H9 (cell line): ENCODE measurements at regions not wholly inside any gene's neighbourhood (a gene's known extent, or its start where the extent isn't known, plus 50 kb on each side); places are given as distances from the start of the nearest gene placed in this dataset.

Experiments used
- DNase-seq: peaks from one replicate; pipeline ENCODE4 v3.0.0-alpha.2; 2017
- H2AFZ ChIP-seq: one replicate; pipeline ENCODE4 v1.6.1; 2013; ENCODE audit warnings: mild to moderate bottlenecking, low read length, control low read depth, moderate library complexity
- H2AK5ac ChIP-seq: 2 replicates; pipeline ENCODE4 v1.6.1; 2013; ENCODE audit warnings: low read length, control low read depth, mixed read lengths; ENCODE audit not compliant: insufficient read length
- H2BK120ac ChIP-seq: one replicate; pipeline ENCODE4 v1.6.1; 2013; ENCODE audit warnings: low read depth, mild to moderate bottlenecking, low read length, control low read depth, inconsistent platforms; ENCODE audit not compliant: poor library complexity, severe bottlenecking
- H2BK12ac ChIP-seq: 2 replicates; pipeline ENCODE4 v1.6.1; 2013; ENCODE audit warnings: low read length, control low read depth, mixed read lengths, low read depth; ENCODE audit not compliant: insufficient read length
- H2BK15ac ChIP-seq: 2 replicates; pipeline ENCODE4 v1.6.1; 2013; ENCODE audit warnings: low read depth, low read length, control low read depth
- H2BK20ac ChIP-seq: one replicate; pipeline ENCODE4 v1.6.1; 2013; ENCODE audit warnings: low read depth, mild to moderate bottlenecking, low read length, control low read depth, inconsistent platforms; ENCODE audit not compliant: poor library complexity, severe bottlenecking
- H2BK5ac ChIP-seq: 2 replicates; pipeline ENCODE4 v1.6.1; 2013; ENCODE audit warnings: low read length, control low read depth, mixed read lengths; ENCODE audit not compliant: insufficient read length
- H3K14ac ChIP-seq: 2 replicates; pipeline ENCODE4 v1.6.1; 2013; ENCODE audit warnings: low read length, control low read depth; ENCODE audit not compliant: insufficient read depth
- H3K18ac ChIP-seq: 2 replicates; pipeline ENCODE4 v1.6.1; 2013; ENCODE audit warnings: low read depth, mild to moderate bottlenecking, mixed read lengths, low read length, control low read depth; ENCODE audit not compliant: insufficient read length
- H3K23ac ChIP-seq: 2 replicates; pipeline ENCODE4 v1.6.1; 2013; ENCODE audit warnings: low read length, control low read depth, mixed read lengths, low read depth; ENCODE audit not compliant: insufficient read length
- H3K23me2 ChIP-seq: 2 replicates; pipeline ENCODE4 v1.6.1; 2013; ENCODE audit warnings: low read depth, mild to moderate bottlenecking, mixed read lengths, low read length, control low read depth; ENCODE audit not compliant: insufficient read length, poor library complexity, severe bottlenecking
- H3K27ac ChIP-seq: 2 replicates; pipeline ENCODE4 v1.5.1; 2013; ENCODE audit warnings: low read length, control low read depth, mixed read lengths, low read depth; ENCODE audit not compliant: insufficient read length
- H3K27me3 ChIP-seq: 2 replicates; pipeline ENCODE4 v1.6.1; 2013; ENCODE audit warnings: low read length, control low read depth, inconsistent platforms; ENCODE audit not compliant: insufficient read depth
- H3K4ac ChIP-seq: 2 replicates; pipeline ENCODE4 v1.6.1; 2013; ENCODE audit warnings: low read depth, mild to moderate bottlenecking, control low read depth, inconsistent platforms, low read length, moderate library complexity
- H3K4me1 ChIP-seq: 2 replicates; pipeline ENCODE4 v1.6.1; 2013; ENCODE audit warnings: low read length, control low read depth, inconsistent platforms; ENCODE audit not compliant: insufficient read depth
- H3K4me2 ChIP-seq: 2 replicates; pipeline ENCODE4 v1.6.1; 2013; ENCODE audit warnings: low read length, control low read depth, mixed read lengths; ENCODE audit not compliant: insufficient read length, insufficient read depth
- H3K56ac ChIP-seq: 2 replicates; pipeline ENCODE4 v1.6.1; 2013; ENCODE audit warnings: low read depth, mild to moderate bottlenecking, mixed read lengths, low read length, control low read depth; ENCODE audit not compliant: insufficient read length
- H3K79me1 ChIP-seq: 2 replicates; pipeline ENCODE4 v1.6.1; 2013; ENCODE audit warnings: low read depth, mild to moderate bottlenecking, moderate library complexity, low read length, control low read depth, inconsistent platforms; ENCODE audit not compliant: insufficient read depth, poor library complexity, severe bottlenecking
- H3K79me2 ChIP-seq: 2 replicates; pipeline ENCODE4 v1.6.1; 2013; ENCODE audit warnings: low read length, control low read depth, inconsistent platforms; ENCODE audit not compliant: insufficient read depth
- H3K9ac ChIP-seq: 2 replicates; pipeline ENCODE4 v1.6.1; 2013; ENCODE audit warnings: low read length, control low read depth, mixed read lengths; ENCODE audit not compliant: insufficient read length; ENCODE audit errors: extremely low read depth
- H3K9me3 ChIP-seq: one replicate; pipeline ENCODE4 v1.6.1; 2013; ENCODE audit warnings: low read depth, low read length, inconsistent platforms; ENCODE audit not compliant: control insufficient read depth
- H3T11ph ChIP-seq: one replicate; pipeline ENCODE4 v1.6.1; 2013; ENCODE audit warnings: mild to moderate bottlenecking, low read length, control low read depth, inconsistent platforms
- H4K20me1 ChIP-seq: one replicate; pipeline ENCODE4 v1.6.1; 2013; ENCODE audit not compliant: control insufficient read depth, insufficient read length, insufficient read depth
- H4K5ac ChIP-seq: 2 replicates; pipeline ENCODE4 v1.6.1; 2013; ENCODE audit warnings: low read depth, mild to moderate bottlenecking, mixed read lengths, low read length, control low read depth; ENCODE audit not compliant: insufficient read length
- H4K8ac ChIP-seq: replicated peaks from 2 replicates; pipeline ENCODE4 v1.6.1; 2013; ENCODE audit warnings: low read length, control low read depth, mixed read lengths, low read depth; ENCODE audit not compliant: insufficient read length
- H4K91ac ChIP-seq: 2 replicates; pipeline ENCODE4 v1.6.1; 2013; ENCODE audit warnings: low read depth, mild to moderate bottlenecking, moderate library complexity, mixed read lengths, low read length, control low read depth; ENCODE audit not compliant: insufficient read length
- H3K27ac Mint-ChIP-seq, 3 experiments: 2 replicates in 2 of 3; 3 replicates in 1 of 3; pipeline ENCODE4 v1.8.0; 2020 to 2021; ENCODE audit warnings: mixed read lengths in 3 of 3, mild to moderate bottlenecking in 1 of 3, moderate library complexity in 1 of 3
- H3K27me3 Mint-ChIP-seq: 2 replicates; pipeline ENCODE4 v1.8.0; 2021; ENCODE audit warnings: low read depth, mild to moderate bottlenecking, moderate library complexity, mixed read lengths
- H3K36me3 Mint-ChIP-seq, 3 experiments: 2 replicates in 2 of 3; 3 replicates in 1 of 3; pipeline ENCODE4 v1.8.0; 2020 to 2021; ENCODE audit warnings: low read depth in 3 of 3, mixed read lengths in 3 of 3; ENCODE audit not compliant: insufficient read depth in 1 of 3
- H3K4me1 Mint-ChIP-seq, 2 experiments: 2 replicates each; pipeline ENCODE4 v1.8.0; 2020; ENCODE audit warnings: mixed read lengths in 2 of 2
- H3K4me3 Mint-ChIP-seq, 2 experiments: 2 replicates in 1 of 2; 3 replicates in 1 of 2; pipeline ENCODE4 v1.8.0; 2020 to 2021; ENCODE audit warnings: mild to moderate bottlenecking in 2 of 2, mixed read lengths in 2 of 2, moderate library complexity in 1 of 2
- H3K9me3 Mint-ChIP-seq, 2 experiments: 2 replicates in 1 of 2; 3 replicates in 1 of 2; pipeline ENCODE4 v1.8.0; 2020; ENCODE audit warnings: mild to moderate bottlenecking in 2 of 2, mixed read lengths in 2 of 2, moderate library complexity in 1 of 2
- CTCF ChIP-seq: fragments of 200-600 bp; sonication (generic); conservative IDR thresholded peaks from 3 replicates; pipeline ENCODE4 v1.8.0; 2021; ENCODE audit warnings: antibody characterized with exemption, mild to moderate bottlenecking

- no peak overlapping the region for H4K91ac ChIP-seq
- H2BK120ac ChIP-seq, result no peak overlapping the region
- no peak overlapping the region for H2AFZ ChIP-seq
- DNase-seq, result no peak
- no peak overlapping the region for H3K18ac ChIP-seq
- H3K79me2 ChIP-seq, result no peaks in the 10 kb centered on the region
- no peak overlapping the region for H3K4me3 Mint-ChIP-seq
- no peak overlapping the region for H2BK15ac ChIP-seq
- no peaks in the 10 kb centered on the region for H3K9me3 ChIP-seq
- H3K23me2 ChIP-seq, result no peaks in the 10 kb centered on the region
- no peak overlapping the region for H4K8ac ChIP-seq
- H2BK5ac ChIP-seq, result no peak overlapping the region
- H3K4me2 ChIP-seq, result no peak overlapping the region
- no peaks in the 10 kb centered on the region; a peak in 1 of 7 replicates for H3K36me3 Mint-ChIP-seq
- H3K79me1 ChIP-seq, result no peaks in the 10 kb centered on the region
- no peak overlapping the region for H4K5ac ChIP-seq
- H3K14ac ChIP-seq, result no peak overlapping the region
- H4K20me1 ChIP-seq, result no peaks in the 10 kb centered on the region
- H3K9me3 Mint-ChIP-seq, result peaks cover 0 to 3% of the 10 kb centered on the region in 2 experiments; a peak in 2 of 5 replicates
- no peak overlapping the region for H3K56ac ChIP-seq
- H3K4me1 ChIP-seq, result no peaks in the 10 kb centered on the region
- H3K4ac ChIP-seq, result no peak overlapping the region
- H2AK5ac ChIP-seq, result no peak overlapping the region
- no peak for TF ChIP-seq CTCF
- no peak overlapping the region for H2BK12ac ChIP-seq
- H3K27me3 Mint-ChIP-seq, result no peaks in the 10 kb centered on the region
- H3K27ac ChIP-seq, result no peak overlapping the region
- no peak overlapping the region for H3K9ac ChIP-seq
- H3T11ph ChIP-seq, result no peak overlapping the region
- no peak overlapping the region for H3K27ac Mint-ChIP-seq
- no peaks in the 10 kb centered on the region for H3K27me3 ChIP-seq
- no peak overlapping the region for H2BK20ac ChIP-seq
- H3K4me1 Mint-ChIP-seq, result no peaks in the 10 kb centered on the region; a peak in 1 of 4 replicates
- H3K23ac ChIP-seq, result no peak overlapping the region
These were observed 294.0 kb downstream of the HS3ST1 start for GRCh38 chr4:11134705-11135104.
